RWPE2 (cell line): ENCODE measurements at regions not wholly inside any gene's neighbourhood (a gene's known extent, or its start where the extent isn't known, plus 50 kb on each side); places are given as distances from the start of the nearest gene placed in this dataset.

Experiments
- ATAC-seq: fragments of 200-7000 bp; cut with Tn5 transposase; 3 replicates; pipeline ENCODE4 v1.9.1; 2021; ENCODE audit warnings: low read depth
- DNase-seq: peaks from one replicate; pipeline ENCODE4 v3.0.0-alpha.2; 2020; ENCODE audit warnings: low spot score
- H3K27ac ChIP-seq: fragments of 450-650 bp; 2 replicates; pipeline ENCODE4 v1.5.1; 2017; ENCODE audit warnings: mild to moderate bottlenecking; ENCODE audit not compliant: poor library complexity, severe bottlenecking
- H3K27me3 ChIP-seq: fragments of 250-450 bp; sonication (Bioruptor Pico); 2 replicates; pipeline ENCODE4 v1.5.1; 2021; ENCODE audit warnings: mild to moderate bottlenecking, moderate library complexity; ENCODE audit not compliant: insufficient read depth, poor library complexity, severe bottlenecking
- H3K36me3 ChIP-seq: fragments of 250-450 bp; sonication (Bioruptor Pico); 2 replicates; pipeline ENCODE4 v1.5.1; 2020; ENCODE audit warnings: low read depth, mild to moderate bottlenecking, moderate library complexity
- H3K4me1 ChIP-seq: fragments of 250-450 bp; sonication (Bioruptor Pico); 2 replicates; pipeline ENCODE4 v1.5.1; 2021; ENCODE audit warnings: mild to moderate bottlenecking, moderate library complexity; ENCODE audit not compliant: insufficient read depth, poor library complexity, severe bottlenecking
- H3K4me3 ChIP-seq: fragments of 250-450 bp; sonication (Bioruptor Pico); 2 replicates; pipeline ENCODE4 v1.5.1; 2021; ENCODE audit warnings: mild to moderate bottlenecking, moderate library complexity; ENCODE audit not compliant: severe bottlenecking
- H3K9me3 ChIP-seq: fragments of 250-450 bp; sonication (Bioruptor Pico); 2 replicates; pipeline ENCODE4 v1.5.1; 2021; ENCODE audit warnings: mild to moderate bottlenecking, moderate library complexity; ENCODE audit not compliant: severe bottlenecking
- CTCF ChIP-seq: fragments of 450-650 bp; IDR thresholded peaks from one replicate; pipeline ENCODE4 v1.5.1; 2017; ENCODE audit warnings: mild to moderate bottlenecking, moderate library complexity; ENCODE audit not compliant: poor library complexity, severe bottlenecking

GRCh38 chr2:109045505-109045904, 56.5 kb upstream of the EDAR start:
- no peak overlapping the region for H3K27ac ChIP-seq
- H3K4me1 ChIP-seq: no peaks in the 10 kb centered on the region
- TF ChIP-seq CTCF: no peak
- H3K27me3 ChIP-seq: no peaks in the 10 kb centered on the region
- no peaks in the 10 kb centered on the region for H3K36me3 ChIP-seq
- ATAC-seq (no peak), DNase-seq (no peak)
- no peak overlapping the region for H3K4me3 ChIP-seq
- no peaks in the 10 kb centered on the region for H3K9me3 ChIP-seq

- Histone ChIP-seq H3K36me3 (no peaks in the 10 kb centered on the region), H3K9me3 (no peaks in the 10 kb centered on the region), H3K27ac (no peak overlapping the region), H3K4me3 (no peak overlapping the region), H3K4me1 (no peaks in the 10 kb centered on the region), H3K27me3 (no peaks in the 10 kb centered on the region)
- TF ChIP-seq CTCF: no peak
- no peak for ATAC-seq
- no peak for DNase-seq
Measured at GRCh38 chr2:109038992-109039391, 50.0 kb upstream of the EDAR start.
